ENCODE measurements at regions not wholly inside any gene's neighbourhood (a gene's known extent, or its start where the extent isn't known, plus 50 kb on each side); places are given as distances from the start of the nearest gene placed in this dataset.

GRCh38 chr10:21273400-21273968, 252.0 kb downstream of the SKIDA1 start:
- Histone ChIP-seq H3K36me3 (ENCODE audit: control insufficient read depth in 2 of 4, insufficient read depth in 4 of 4, low read length in 3 of 4) (peaks cover 0 to 11% (median 0%) of the 10 kb centered on the region in 4 experiments; a peak in 3 of 8 replicates), H3K4me3 (ENCODE audit: extremely low read depth in 1 of 4, insufficient read depth in 2 of 4, low read depth in 3 of 4, low read length in 4 of 4) (no peak overlapping the region), H3K27me3 (replicated peaks in 1 of 4; ENCODE audit: control insufficient read depth in 3 of 4, extremely low read depth in 1 of 4, insufficient read depth in 3 of 4, low read length in 3 of 4) (no peaks in the 10 kb centered on the region)
- no peak for TF ChIP-seq RBBP5 (IDR thresholded peaks at IDR 0.05; ENCODE audit: borderline replicate concordance, low read depth, low read length)
- no peak for TF ChIP-seq JUN (IDR thresholded peaks at IDR 0.05; ENCODE audit: low read depth, low read length)
- no peak for TF ChIP-seq KDM5A (IDR thresholded peaks at IDR 0.05; ENCODE audit: low read length)
- no peak for TF ChIP-seq MAX (IDR thresholded peaks at IDR 0.05)
- TF ChIP-seq TBP (IDR thresholded peaks at IDR 0.05; ENCODE audit: low read depth, low read length), result no peak
- TF ChIP-seq CHD1 (IDR thresholded peaks at IDR 0.05; ENCODE audit: low read depth, low read length), result no peak
- TF ChIP-seq NRF1 (IDR thresholded peaks at IDR 0.05; ENCODE audit: low read depth, low read length), result no peak
- TF ChIP-seq ZNF274 (IDR thresholded peaks at IDR 0.05; ENCODE audit: borderline replicate concordance, extremely low read depth, low read length), result no peak
- TF ChIP-seq SIRT6 (IDR thresholded peaks at IDR 0.05; ENCODE audit: low read length), result no peak
- TF ChIP-seq HDAC2 (IDR thresholded peaks at IDR 0.05; ENCODE audit: borderline replicate concordance in 1 of 2, low read depth in 2 of 2, low read length in 2 of 2), result no peak
- TF ChIP-seq GABPA (IDR thresholded peaks at IDR 0.05; ENCODE audit: borderline replicate concordance, insufficient read depth, low read length), result no peak
- no peak for TF ChIP-seq GTF2F1 (IDR thresholded peaks at IDR 0.05; ENCODE audit: borderline replicate concordance, low read depth, low read length)
- no peak for TF ChIP-seq TAF7 (optimal IDR thresholded peaks at IDR 0.05; ENCODE audit: borderline replicate concordance, low read depth, low read length)
- no peak for TF ChIP-seq CHD2 (IDR thresholded peaks at IDR 0.05; ENCODE audit: low read length)

More at GRCh38 chr10:21273400-21273968, 252.0 kb downstream of the SKIDA1 start:
- H3K9me3 ChIP-seq (ENCODE audit: insufficient read depth in 2 of 2, low read depth in 1 of 2, low read length in 1 of 2), result no peaks in the 10 kb centered on the region
- H3K9ac ChIP-seq (replicated peaks in 1 of 4; ENCODE audit: extremely low read depth in 1 of 4, low read depth in 3 of 4, low read length in 3 of 4), result no peak overlapping the region
- H2BK12ac ChIP-seq (ENCODE audit: low read depth, low read length), result no peak overlapping the region
- FAIRE-seq (no peak), DNase-seq (ENCODE audit: low read depth in 1 of 2, low spot score in 2 of 2) (no peak)
- no peak overlapping the region for H4K8ac ChIP-seq (ENCODE audit: extremely low read depth, insufficient read depth, low read length)
- no peak overlapping the region for H4K91ac ChIP-seq (replicated peaks; ENCODE audit: insufficient read length, low read length)
- H3K23me2 ChIP-seq (ENCODE audit: low read depth, low read length), result no peaks in the 10 kb centered on the region
- ChIA-PET CTCF (ENCODE audit: partially characterized antibody) (interaction anchor here (1.0 to 2.0 kb wide), 6 partner anchors 11 to 219 kb away, joined by 3 to 6 read pairs (median 4); no protein-coding TSS in a partner anchor), POLR2A (ENCODE audit: partially characterized antibody) (interaction anchor here (0.5 kb wide), 1 partner anchor 1183 kb away, joined by 3 read pairs; no protein-coding TSS in a partner anchor)
- H3K4me2 ChIP-seq (ENCODE audit: insufficient read depth in 1 of 2, low read depth in 2 of 2, low read length in 2 of 2), result no peak overlapping the region
- no peaks in the 10 kb centered on the region for H4K20me1 ChIP-seq (replicated peaks in 1 of 2; ENCODE audit: control insufficient read depth in 1 of 2, insufficient read depth in 2 of 2, low read length in 2 of 2)
- H3K14ac ChIP-seq (ENCODE audit: insufficient read length), result no peak overlapping the region
- no peak overlapping the region for H3K23ac ChIP-seq (ENCODE audit: insufficient read length)
- no peak overlapping the region for H2BK120ac ChIP-seq (replicated peaks; ENCODE audit: low read depth, low read length)
- peaks cover 0 to under 1% (median 0%) of the 10 kb centered on the region in 4 experiments; a peak in 1 of 7 replicates for H3K4me1 ChIP-seq (replicated peaks in 1 of 4; ENCODE audit: control insufficient read depth in 3 of 4, insufficient read depth in 4 of 4, low read length in 3 of 4)
- no peak overlapping the region for H2BK5ac ChIP-seq (ENCODE audit: low read depth, low read length)
- no peak overlapping the region for H2AFZ ChIP-seq (ENCODE audit: low read length)
- H3K79me2 ChIP-seq (ENCODE audit: control insufficient read depth in 1 of 2, insufficient read depth in 2 of 2, low read length in 2 of 2), result no peaks in the 10 kb centered on the region; a peak in 2 of 4 replicates
- no peaks in the 10 kb centered on the region for H3K79me1 ChIP-seq (ENCODE audit: low read depth, low read length)
- no peak overlapping the region for H3K56ac ChIP-seq (replicated peaks; ENCODE audit: insufficient read length, low read depth, low read length)
- H2AK5ac ChIP-seq (ENCODE audit: low read depth, low read length), result no peak overlapping the region
- no peak overlapping the region for H2BK20ac ChIP-seq (ENCODE audit: low read length)
- no peak overlapping the region for H2BK15ac ChIP-seq (ENCODE audit: low read length)
- no peak overlapping the region for H3K27ac ChIP-seq (ENCODE audit: low read depth, low read length)
- WGBS, 2 experiments (ENCODE audit: extremely low coverage in 1 of 2, insufficient coverage in 1 of 2, insufficient read length in 1 of 2, insufficient replicate concordance in 2 of 2, low coverage in 1 of 2, low lambda C conversion rate in 2 of 2, missing lambda C conversion rate in 1 of 2), result 94% methylated on average over 3 of the region's 3 CpGs; no CpG with 5 or more reads in 1 of the 2 experiments
- H4K5ac ChIP-seq (ENCODE audit: insufficient read length, low read depth, low read length), result no peak overlapping the region
- H3K4ac ChIP-seq (replicated peaks; ENCODE audit: insufficient read length, low read depth, low read length), result no peak overlapping the region
- no peak overlapping the region for H3K18ac ChIP-seq (ENCODE audit: extremely low read depth, low read length)
